A673 (cell line): ENCODE measurements at regions not wholly inside any gene's neighbourhood (a gene's known extent, or its start where the extent isn't known, plus 50 kb on each side); places are given as distances from the start of the nearest gene placed in this dataset.

Experiments used
- CTCF ChIP-seq: fragments of 300-800, 200-600 bp; sonication (generic); conservative IDR thresholded peaks from 2 replicates; pipeline ENCODE4 v1.5.1; 2017; ENCODE audit warnings: low read depth, mild to moderate bottlenecking, antibody characterized with exemption, low read length, moderate library complexity, mixed read lengths
- EZH2 ChIP-seq: fragments of 200-600 bp; sonication (generic); IDR thresholded peaks from 2 replicates; pipeline ENCODE4 v1.6.1; 2017; ENCODE audit warnings: borderline replicate concordance, low read depth, mild to moderate bottlenecking, mixed read lengths, antibody characterized with exemption, low read length; ENCODE audit not compliant: poor library complexity, severe bottlenecking

- no peak for TF ChIP-seq CTCF
- no peak for TF ChIP-seq EZH2
These were observed 233.1 kb downstream of the FOXG1 start for GRCh38 chr14:28999656-29000055.
